Liver (tissue), 3 donors: ENCODE measurements at regions not wholly inside any gene's neighbourhood (a gene's known extent, or its start where the extent isn't known, plus 50 kb on each side); places are given as distances from the start of the nearest gene placed in this dataset.

Experiments used
- ATF3 ChIP-seq: IDR thresholded peaks from 2 replicates; pipeline ENCODE4 v1.6.1; 2016; ENCODE audit warnings: antibody characterized with exemption
- EGR1 ChIP-seq, 2 donors: IDR thresholded peaks; 2 replicates each; pipeline ENCODE4 v1.6.1; 2016 to 2018; ENCODE audit warnings: antibody characterized with exemption in 2 of 2, low read depth in 2 of 2
- GABPA ChIP-seq, 2 donors: IDR thresholded peaks in 1 of 2; conservative IDR thresholded peaks in 1 of 2; 2 replicates each; pipeline ENCODE4 v1.6.1; 2016; ENCODE audit warnings: antibody characterized with exemption in 2 of 2, mild to moderate bottlenecking in 1 of 2, moderate library complexity in 1 of 2
- HNF4A ChIP-seq, 2 donors: conservative IDR thresholded peaks; 2 replicates each; pipeline ENCODE4 v1.6.1; 2016; ENCODE audit warnings: antibody characterized with exemption in 2 of 2, mild to moderate bottlenecking in 2 of 2
- HNF4G ChIP-seq: IDR thresholded peaks from 2 replicates; pipeline ENCODE4 v1.6.1; 2016; ENCODE audit warnings: antibody characterized with exemption
- JUND ChIP-seq, 2 donors: IDR thresholded peaks; 2 replicates each; pipeline ENCODE4 v1.6.1; 2016; ENCODE audit warnings: antibody characterized with exemption in 2 of 2
- MAX ChIP-seq: IDR thresholded peaks from 2 replicates; pipeline ENCODE4 v1.6.1; 2016; ENCODE audit warnings: antibody characterized with exemption
- NR2F2 ChIP-seq: IDR thresholded peaks from 2 replicates; pipeline ENCODE4 v1.6.1; 2016; ENCODE audit warnings: antibody characterized with exemption
- RAD21 ChIP-seq, 2 donors: IDR thresholded peaks; 2 replicates each; pipeline ENCODE4 v1.6.1; 2016; ENCODE audit warnings: antibody characterized with exemption in 2 of 2, mild to moderate bottlenecking in 2 of 2
- TAF1 ChIP-seq: conservative IDR thresholded peaks from 2 replicates; pipeline ENCODE4 v1.6.1; 2016; ENCODE audit warnings: antibody characterized with exemption, mild to moderate bottlenecking
- YY1 ChIP-seq: IDR thresholded peaks from 2 replicates; pipeline ENCODE4 v1.6.1; 2016; ENCODE audit warnings: antibody characterized with exemption, mild to moderate bottlenecking
- TF ChIP-seq, protein P1 (sequence below): fragments of 150-350 bp; IDR thresholded peaks from 2 replicates; pipeline ENCODE4 v1.5.1; 2017; ENCODE audit warnings: improper control_type of control experiment, low read depth, low read length; ENCODE audit not compliant: missing input control
- TF ChIP-seq, protein P2 (sequence below): IDR thresholded peaks from 2 replicates; pipeline ENCODE4 v1.6.1; 2016; ENCODE audit warnings: antibody characterized with exemption
- TF ChIP-seq, protein P3 (sequence below): IDR thresholded peaks from 2 replicates; pipeline ENCODE4 v1.6.1; 2016; ENCODE audit warnings: antibody characterized with exemption, mild to moderate bottlenecking
- donor health status: healthy.
- donor health status: healthy.

GRCh38 chr12:114500775-114501473, 95.0 kb upstream of the TBX5 start:
- TF ChIP-seq, protein P1, sequence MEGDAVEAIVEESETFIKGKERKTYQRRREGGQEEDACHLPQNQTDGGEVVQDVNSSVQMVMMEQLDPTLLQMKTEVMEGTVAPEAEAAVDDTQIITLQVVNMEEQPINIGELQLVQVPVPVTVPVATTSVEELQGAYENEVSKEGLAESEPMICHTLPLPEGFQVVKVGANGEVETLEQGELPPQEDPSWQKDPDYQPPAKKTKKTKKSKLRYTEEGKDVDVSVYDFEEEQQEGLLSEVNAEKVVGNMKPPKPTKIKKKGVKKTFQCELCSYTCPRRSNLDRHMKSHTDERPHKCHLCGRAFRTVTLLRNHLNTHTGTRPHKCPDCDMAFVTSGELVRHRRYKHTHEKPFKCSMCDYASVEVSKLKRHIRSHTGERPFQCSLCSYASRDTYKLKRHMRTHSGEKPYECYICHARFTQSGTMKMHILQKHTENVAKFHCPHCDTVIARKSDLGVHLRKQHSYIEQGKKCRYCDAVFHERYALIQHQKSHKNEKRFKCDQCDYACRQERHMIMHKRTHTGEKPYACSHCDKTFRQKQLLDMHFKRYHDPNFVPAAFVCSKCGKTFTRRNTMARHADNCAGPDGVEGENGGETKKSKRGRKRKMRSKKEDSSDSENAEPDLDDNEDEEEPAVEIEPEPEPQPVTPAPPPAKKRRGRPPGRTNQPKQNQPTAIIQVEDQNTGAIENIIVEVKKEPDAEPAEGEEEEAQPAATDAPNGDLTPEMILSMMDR: no peak
- TF ChIP-seq, protein P2, sequence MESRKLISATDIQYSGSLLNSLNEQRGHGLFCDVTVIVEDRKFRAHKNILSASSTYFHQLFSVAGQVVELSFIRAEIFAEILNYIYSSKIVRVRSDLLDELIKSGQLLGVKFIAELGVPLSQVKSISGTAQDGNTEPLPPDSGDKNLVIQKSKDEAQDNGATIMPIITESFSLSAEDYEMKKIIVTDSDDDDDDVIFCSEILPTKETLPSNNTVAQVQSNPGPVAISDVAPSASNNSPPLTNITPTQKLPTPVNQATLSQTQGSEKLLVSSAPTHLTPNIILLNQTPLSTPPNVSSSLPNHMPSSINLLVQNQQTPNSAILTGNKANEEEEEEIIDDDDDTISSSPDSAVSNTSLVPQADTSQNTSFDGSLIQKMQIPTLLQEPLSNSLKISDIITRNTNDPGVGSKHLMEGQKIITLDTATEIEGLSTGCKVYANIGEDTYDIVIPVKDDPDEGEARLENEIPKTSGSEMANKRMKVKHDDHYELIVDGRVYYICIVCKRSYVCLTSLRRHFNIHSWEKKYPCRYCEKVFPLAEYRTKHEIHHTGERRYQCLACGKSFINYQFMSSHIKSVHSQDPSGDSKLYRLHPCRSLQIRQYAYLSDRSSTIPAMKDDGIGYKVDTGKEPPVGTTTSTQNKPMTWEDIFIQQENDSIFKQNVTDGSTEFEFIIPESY: no peak
- TF ChIP-seq RAD21 (IDR thresholded peaks at IDR 0.05) (no peak), YY1 (no peak), JUND (IDR thresholded peaks at IDR 0.05) (no peak), TAF1 (no peak), MAX (no peak), HNF4A (conservative IDR thresholded peaks at IDR 0.05) (no peak), ATF3 (no peak), GABPA (IDR thresholded peaks at IDR 0.05 in 1 of 2, conservative IDR thresholded peaks at IDR 0.05 in 1 of 2) (no peak), EGR1 (IDR thresholded peaks at IDR 0.05; ENCODE audit: low read depth in 2 of 2) (no peak), NR2F2 (no peak), HNF4G (no peak)
- TF ChIP-seq, protein P3, sequence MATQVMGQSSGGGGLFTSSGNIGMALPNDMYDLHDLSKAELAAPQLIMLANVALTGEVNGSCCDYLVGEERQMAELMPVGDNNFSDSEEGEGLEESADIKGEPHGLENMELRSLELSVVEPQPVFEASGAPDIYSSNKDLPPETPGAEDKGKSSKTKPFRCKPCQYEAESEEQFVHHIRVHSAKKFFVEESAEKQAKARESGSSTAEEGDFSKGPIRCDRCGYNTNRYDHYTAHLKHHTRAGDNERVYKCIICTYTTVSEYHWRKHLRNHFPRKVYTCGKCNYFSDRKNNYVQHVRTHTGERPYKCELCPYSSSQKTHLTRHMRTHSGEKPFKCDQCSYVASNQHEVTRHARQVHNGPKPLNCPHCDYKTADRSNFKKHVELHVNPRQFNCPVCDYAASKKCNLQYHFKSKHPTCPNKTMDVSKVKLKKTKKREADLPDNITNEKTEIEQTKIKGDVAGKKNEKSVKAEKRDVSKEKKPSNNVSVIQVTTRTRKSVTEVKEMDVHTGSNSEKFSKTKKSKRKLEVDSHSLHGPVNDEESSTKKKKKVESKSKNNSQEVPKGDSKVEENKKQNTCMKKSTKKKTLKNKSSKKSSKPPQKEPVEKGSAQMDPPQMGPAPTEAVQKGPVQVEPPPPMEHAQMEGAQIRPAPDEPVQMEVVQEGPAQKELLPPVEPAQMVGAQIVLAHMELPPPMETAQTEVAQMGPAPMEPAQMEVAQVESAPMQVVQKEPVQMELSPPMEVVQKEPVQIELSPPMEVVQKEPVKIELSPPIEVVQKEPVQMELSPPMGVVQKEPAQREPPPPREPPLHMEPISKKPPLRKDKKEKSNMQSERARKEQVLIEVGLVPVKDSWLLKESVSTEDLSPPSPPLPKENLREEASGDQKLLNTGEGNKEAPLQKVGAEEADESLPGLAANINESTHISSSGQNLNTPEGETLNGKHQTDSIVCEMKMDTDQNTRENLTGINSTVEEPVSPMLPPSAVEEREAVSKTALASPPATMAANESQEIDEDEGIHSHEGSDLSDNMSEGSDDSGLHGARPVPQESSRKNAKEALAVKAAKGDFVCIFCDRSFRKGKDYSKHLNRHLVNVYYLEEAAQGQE: no peak
